Naive thymus-derived CD4-positive, alpha-beta T cell (primary cell): ENCODE measurements at regions not wholly inside any gene's neighbourhood (a gene's known extent, or its start where the extent isn't known, plus 50 kb on each side); places are given as distances from the start of the nearest gene placed in this dataset.

ENCODE experiments used
- ATAC-seq: fragments of 150-1000 bp; cut with Tn5 transposase; 2 replicates; pipeline ENCODE4 v1.10.0; 2021; ENCODE audit warnings: mild to moderate bottlenecking, moderate library complexity
- CTCF ChIA-PET: fragments of 350-600 bp; sonication (Branson Sonifier 250); formaldehyde crosslinking; loops from one replicate; lab custom pipeline; 2021; ENCODE audit warnings: antibody characterized with exemption; lab: Charles Lee
- POLR2A ChIA-PET: fragments of 350-600 bp; sonication (Branson Sonifier 250); formaldehyde crosslinking; loops from one replicate; lab custom pipeline; 2021; ENCODE audit warnings: antibody characterized with exemption, inconsistent platforms; lab: Charles Lee
- DNase-seq, 9 donors: peaks; one replicate each; pipeline versions ENCODE4 v3.0.0 to v3.0.0-alpha.2; 2020 to 2022; ENCODE audit warnings: mixed read lengths in 1 of 9
- H3K27ac ChIP-seq: one replicate; pipeline ENCODE4 v1.7.0; 2013; ENCODE audit warnings: mild to moderate bottlenecking, low read depth, low read length, moderate library complexity
- H3K27me3 ChIP-seq, 2 donors: one replicate each; pipeline ENCODE4 v1.7.0; 2013; ENCODE audit warnings: low read length in 2 of 2, mild to moderate bottlenecking in 2 of 2, moderate library complexity in 2 of 2; ENCODE audit not compliant: control insufficient read depth in 2 of 2, insufficient read depth in 2 of 2
- H3K36me3 ChIP-seq, 3 experiments: 1 replicate in 2 of 3; 2 replicates in 1 of 3; pipeline ENCODE4 v1.7.0; 2013; ENCODE audit warnings: low read length in 3 of 3, mild to moderate bottlenecking in 3 of 3, moderate library complexity in 1 of 3; ENCODE audit not compliant: insufficient read depth in 3 of 3, control insufficient read depth in 2 of 3
- H3K4me1 ChIP-seq, 2 donors: one replicate each; pipeline ENCODE4 v1.7.0; 2013; ENCODE audit warnings: low read length in 2 of 2, mild to moderate bottlenecking in 2 of 2, moderate library complexity in 1 of 2; ENCODE audit not compliant: control insufficient read depth in 2 of 2, insufficient read depth in 2 of 2
- H3K4me3 ChIP-seq: 2 replicates; pipeline ENCODE4 v1.7.0; 2013; ENCODE audit warnings: mild to moderate bottlenecking, low read length
- H3K9me3 ChIP-seq, 3 experiments: 1 replicate in 2 of 3; 2 replicates in 1 of 3; pipeline ENCODE4 v1.7.0; 2013; ENCODE audit warnings: low read length in 3 of 3; ENCODE audit not compliant: control insufficient read depth in 2 of 3
- H3K27ac Mint-ChIP-seq, 9 donors: one replicate each; pipeline ENCODE4 v1.8.0; 2020 to 2022; ENCODE audit warnings: mixed read lengths in 9 of 9, mild to moderate bottlenecking in 8 of 9, moderate library complexity in 5 of 9, inconsistent platforms in 2 of 9
- H3K27me3 Mint-ChIP-seq, 5 donors: one replicate each; pipeline ENCODE4 v1.8.0; 2021 to 2022; ENCODE audit warnings: mixed read lengths in 5 of 5, mild to moderate bottlenecking in 1 of 5
- H3K36me3 Mint-ChIP-seq, 5 donors: one replicate each; pipeline ENCODE4 v1.8.0; 2020 to 2022; ENCODE audit warnings: mixed read lengths in 5 of 5, mild to moderate bottlenecking in 3 of 5, inconsistent platforms in 1 of 5
- H3K4me1 Mint-ChIP-seq, 7 donors: one replicate each; pipeline ENCODE4 v1.8.0; 2020 to 2022; ENCODE audit warnings: mixed read lengths in 7 of 7, mild to moderate bottlenecking in 3 of 7, inconsistent platforms in 1 of 7
- H3K4me3 Mint-ChIP-seq, 10 donors: one replicate each; pipeline ENCODE4 v1.8.0; 2020 to 2022; ENCODE audit warnings: mild to moderate bottlenecking in 10 of 10, mixed read lengths in 10 of 10, moderate library complexity in 6 of 10, inconsistent platforms in 2 of 10
- H3K9me3 Mint-ChIP-seq, 11 donors: one replicate each; pipeline ENCODE4 v1.8.0; 2020 to 2022; ENCODE audit warnings: mixed read lengths in 11 of 11, mild to moderate bottlenecking in 4 of 11, inconsistent platforms in 1 of 11, moderate library complexity in 1 of 11
- intact Hi-C, 2 donors: fragments of 100-400 bp; cut with micrococcal nuclease; formaldehyde crosslinking; loops; one replicate each; pipeline ENCODE4 v1.15.1; 2023

DNA sequence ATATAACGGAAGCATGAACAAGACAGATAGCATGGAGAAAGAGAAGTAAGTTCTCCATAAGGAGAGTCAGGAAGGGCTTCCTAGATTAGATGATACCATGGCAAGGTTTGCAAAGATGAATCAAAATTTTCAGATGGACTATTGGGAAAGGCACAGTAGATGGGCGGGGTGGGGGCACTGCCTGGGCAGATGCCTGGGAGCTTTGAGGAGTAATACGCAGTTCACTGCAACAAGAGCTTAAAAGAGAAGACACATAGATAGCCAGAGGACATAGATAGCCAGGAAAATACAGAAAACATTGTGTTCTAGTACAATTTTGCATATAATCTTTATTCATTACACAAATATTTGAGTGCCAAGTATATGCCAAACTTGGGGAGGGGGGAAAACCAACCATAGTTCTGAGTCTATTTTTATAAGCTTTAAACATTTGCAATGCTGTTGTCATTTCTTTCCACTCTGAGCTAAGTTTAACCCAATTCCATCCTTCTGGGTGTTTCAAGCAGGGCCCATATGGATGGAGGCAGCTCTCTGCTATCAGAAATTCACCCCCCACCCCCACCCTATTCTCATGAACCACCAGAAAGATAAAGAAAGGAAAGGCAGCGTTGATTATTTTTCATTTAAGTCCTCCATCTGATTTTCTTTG, 120.6 kb downstream of the NUF2 start:
- ChIA-PET POLR2A (no interaction called here), CTCF (no interaction called here)
- H3K36me3 Mint-ChIP-seq: no peaks in the 10 kb centered on the region
- H3K4me1 ChIP-seq: no peaks in the 10 kb centered on the region
- no peak overlapping the region for H3K27ac Mint-ChIP-seq
- H3K4me1 Mint-ChIP-seq: no peaks in the 10 kb centered on the region
- intact Hi-C loops: no loop called here
- H3K4me3 ChIP-seq: no peak overlapping the region
- no peak for DNase-seq
- H3K27ac ChIP-seq: no peak overlapping the region
- ATAC-seq: no peak
- H3K9me3 Mint-ChIP-seq: no peaks in the 10 kb centered on the region
- no peaks in the 10 kb centered on the region for H3K36me3 ChIP-seq
- no peak overlapping the region for H3K4me3 Mint-ChIP-seq
- no peaks in the 10 kb centered on the region for H3K27me3 ChIP-seq
- no peaks in the 10 kb centered on the region for H3K9me3 ChIP-seq
- peaks cover 0 to 34% (median 28%) of the 10 kb centered on the region in 5 donors for H3K27me3 Mint-ChIP-seq

DNA sequence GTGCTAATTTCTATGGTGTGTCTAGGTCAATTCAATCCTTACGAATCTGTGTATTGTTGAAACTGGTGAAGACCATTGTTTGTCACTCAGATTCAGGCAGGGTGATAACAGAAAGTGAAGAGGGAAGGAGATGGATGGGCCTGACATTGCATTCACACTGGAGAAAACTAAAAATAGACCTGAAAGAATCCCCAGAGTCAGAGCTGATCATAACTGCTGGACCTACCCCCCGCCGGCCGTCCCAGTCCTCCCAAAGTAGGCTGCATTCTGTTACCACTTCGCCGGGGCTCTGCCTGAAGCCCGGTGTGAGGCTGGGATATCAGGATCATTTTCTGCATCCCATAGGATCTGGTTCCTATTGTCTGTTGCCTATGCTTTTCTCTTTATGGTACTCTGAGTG, 121.1 kb downstream of the NUF2 start:
- no peak overlapping the region for H3K4me3 ChIP-seq
- H3K36me3 ChIP-seq: no peaks in the 10 kb centered on the region
- no peaks in the 10 kb centered on the region for H3K4me1 Mint-ChIP-seq
- no peaks in the 10 kb centered on the region for H3K27me3 ChIP-seq
- ATAC-seq (no peak), DNase-seq (no peak)
- CTCF ChIA-PET: no interaction called here
- POLR2A ChIA-PET: no interaction called here
- no peak overlapping the region for H3K4me3 Mint-ChIP-seq
- H3K36me3 Mint-ChIP-seq: no peaks in the 10 kb centered on the region
- H3K27me3 Mint-ChIP-seq: peaks cover 0 to 29% (median 23%) of the 10 kb centered on the region in 5 donors
- no peaks in the 10 kb centered on the region for H3K4me1 ChIP-seq
- H3K9me3 ChIP-seq: no peaks in the 10 kb centered on the region
- no peaks in the 10 kb centered on the region for H3K9me3 Mint-ChIP-seq
- no peak overlapping the region for H3K27ac Mint-ChIP-seq
- no peak overlapping the region for H3K27ac ChIP-seq
- intact Hi-C loops: no loop called here

DNA sequence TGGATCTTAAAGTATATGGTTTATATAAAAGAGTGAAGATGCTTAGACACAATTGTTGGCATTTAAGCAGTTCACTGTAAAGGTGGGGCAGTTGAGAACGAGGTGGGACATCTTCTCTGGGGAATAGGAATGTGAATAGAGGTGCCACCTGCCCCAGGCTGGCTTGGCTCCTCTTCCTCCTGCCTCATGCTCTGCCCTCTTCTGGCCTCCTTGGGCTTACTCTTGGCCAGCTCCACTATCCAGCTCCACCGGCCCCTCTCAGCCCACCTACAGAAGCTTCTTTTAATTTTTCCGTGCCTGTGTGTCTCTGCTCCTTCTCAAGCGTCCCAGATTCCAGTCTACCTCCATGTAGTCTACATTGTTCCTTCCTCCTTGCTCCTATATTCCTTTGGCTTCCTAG, 122.1 kb downstream of the NUF2 start:
- Histone ChIP-seq H3K9me3 (no peaks in the 10 kb centered on the region), H3K36me3 (no peaks in the 10 kb centered on the region), H3K27ac (no peak overlapping the region), H3K4me3 (no peak overlapping the region), H3K4me1 (no peaks in the 10 kb centered on the region), H3K27me3 (no peaks in the 10 kb centered on the region)
- no peak overlapping the region for H3K4me3 Mint-ChIP-seq
- intact Hi-C loops: no loop called here
- no peaks in the 10 kb centered on the region for H3K36me3 Mint-ChIP-seq
- DNase-seq (no peak), ATAC-seq (no peak)
- no peaks in the 10 kb centered on the region for H3K9me3 Mint-ChIP-seq
- no peak overlapping the region for H3K27ac Mint-ChIP-seq
- ChIA-PET POLR2A (no interaction called here), CTCF (no interaction called here)
- peaks cover 0 to 26% (median 20%) of the 10 kb centered on the region in 5 donors for H3K27me3 Mint-ChIP-seq
- no peaks in the 10 kb centered on the region for H3K4me1 Mint-ChIP-seq

DNA sequence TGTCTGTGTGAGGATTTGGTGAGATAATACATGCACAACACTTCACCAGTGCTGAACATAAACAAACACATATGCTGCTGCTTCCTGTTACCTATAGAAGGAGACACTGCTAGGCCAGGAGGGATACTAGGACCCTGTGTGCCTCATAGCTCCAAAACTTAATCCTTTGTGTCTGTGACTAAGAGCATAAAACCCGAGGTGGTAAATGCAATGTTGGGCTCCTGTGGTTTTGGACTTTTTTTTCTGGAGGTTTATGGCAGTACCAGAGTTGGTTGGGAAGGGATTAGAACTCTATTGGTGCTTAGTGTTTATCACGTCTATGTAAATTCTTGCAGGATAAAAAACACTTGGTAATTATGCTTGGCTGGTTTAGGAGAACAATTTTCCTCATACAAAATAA, 122.9 kb downstream of the NUF2 start:
- intact Hi-C loops: no loop called here
- no peak for ATAC-seq
- Histone ChIP-seq H3K27ac (no peak overlapping the region), H3K4me1 (no peaks in the 10 kb centered on the region), H3K27me3 (no peaks in the 10 kb centered on the region), H3K9me3 (no peaks in the 10 kb centered on the region), H3K36me3 (no peaks in the 10 kb centered on the region), H3K4me3 (no peak overlapping the region)
- ChIA-PET POLR2A (no interaction called here), CTCF (no interaction called here)
- H3K27ac Mint-ChIP-seq: no peak overlapping the region
- H3K4me3 Mint-ChIP-seq: no peak overlapping the region
- H3K27me3 Mint-ChIP-seq: peaks cover 0 to 19% (median 13%) of the 10 kb centered on the region in 5 donors
- H3K36me3 Mint-ChIP-seq: no peaks in the 10 kb centered on the region
- no peaks in the 10 kb centered on the region for H3K4me1 Mint-ChIP-seq
- no peaks in the 10 kb centered on the region for H3K9me3 Mint-ChIP-seq
- DNase-seq: no peak

DNA sequence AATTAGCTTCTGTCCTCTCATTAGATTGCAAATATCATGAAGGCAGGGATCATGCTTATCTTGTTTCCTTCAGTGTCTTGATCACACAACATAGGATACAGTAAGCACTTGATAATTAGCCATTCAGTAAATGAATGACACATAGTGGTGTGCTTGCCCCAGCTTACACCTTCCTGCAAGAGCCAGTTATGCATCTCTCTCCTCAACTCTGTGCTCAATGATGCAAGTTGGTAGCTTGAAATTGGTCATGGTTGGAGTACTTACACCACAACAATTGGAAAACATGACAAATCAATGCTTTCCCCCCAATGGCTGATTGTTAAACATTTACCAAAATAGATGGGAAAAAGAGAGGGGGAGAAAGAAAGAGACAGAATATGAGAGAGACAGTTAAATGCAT, 129.2 kb downstream of the NUF2 start:
- intact Hi-C loops: no loop called here
- Histone ChIP-seq H3K4me3 (no peak overlapping the region), H3K9me3 (no peaks in the 10 kb centered on the region), H3K36me3 (no peaks in the 10 kb centered on the region), H3K27me3 (no peaks in the 10 kb centered on the region), H3K4me1 (no peaks in the 10 kb centered on the region), H3K27ac (no peak overlapping the region)
- CTCF ChIA-PET: no interaction called here
- ATAC-seq (no peak), DNase-seq (no peak)
- Mint-ChIP-seq H3K4me1 (no peaks in the 10 kb centered on the region), H3K27me3 (peaks cover 0 to 17% (median 12%) of the 10 kb centered on the region in 5 donors), H3K27ac (no peak overlapping the region), H3K9me3 (peaks cover 0 to 15% (median 0%) of the 10 kb centered on the region in 11 donors), H3K4me3 (no peak overlapping the region), H3K36me3 (no peaks in the 10 kb centered on the region)
- POLR2A ChIA-PET: no interaction called here

DNA sequence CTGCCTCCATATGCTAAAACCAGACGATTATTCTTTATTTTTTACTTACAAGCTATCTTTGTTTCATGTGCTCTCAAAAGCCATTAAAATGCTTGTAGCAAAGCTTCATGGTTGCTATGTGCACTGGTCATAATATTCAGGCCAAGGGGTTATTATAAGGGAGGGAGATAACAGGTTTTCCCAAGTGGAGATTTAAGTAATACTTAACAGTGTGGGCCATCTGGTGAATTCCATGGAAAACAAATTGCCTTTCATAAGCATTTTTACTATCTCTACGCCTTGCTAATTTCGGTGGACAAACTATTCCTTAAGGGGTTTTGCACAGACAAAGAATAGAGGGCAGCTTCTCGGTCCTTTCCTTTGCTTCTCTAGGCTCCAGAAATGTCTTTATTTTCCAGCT, 137.8 kb downstream of the NUF2 start:
- H3K27me3 ChIP-seq: no peaks in the 10 kb centered on the region
- H3K4me1 ChIP-seq: no peaks in the 10 kb centered on the region
- ChIA-PET CTCF (no interaction called here), POLR2A (no interaction called here)
- H3K27ac ChIP-seq: no peak overlapping the region
- Mint-ChIP-seq H3K27ac (no peak overlapping the region), H3K36me3 (no peaks in the 10 kb centered on the region), H3K27me3 (peaks cover 2 to 17% (median 10%) of the 10 kb centered on the region in 5 donors), H3K4me1 (no peaks in the 10 kb centered on the region), H3K9me3 (peaks cover 0 to 2% (median 0%) of the 10 kb centered on the region in 11 donors), H3K4me3 (no peak overlapping the region)
- no peak overlapping the region for H3K4me3 ChIP-seq
- intact Hi-C loops: no loop called here
- no peaks in the 10 kb centered on the region for H3K36me3 ChIP-seq
- DNase-seq (no peak), ATAC-seq (no peak)
- H3K9me3 ChIP-seq: no peaks in the 10 kb centered on the region

DNA sequence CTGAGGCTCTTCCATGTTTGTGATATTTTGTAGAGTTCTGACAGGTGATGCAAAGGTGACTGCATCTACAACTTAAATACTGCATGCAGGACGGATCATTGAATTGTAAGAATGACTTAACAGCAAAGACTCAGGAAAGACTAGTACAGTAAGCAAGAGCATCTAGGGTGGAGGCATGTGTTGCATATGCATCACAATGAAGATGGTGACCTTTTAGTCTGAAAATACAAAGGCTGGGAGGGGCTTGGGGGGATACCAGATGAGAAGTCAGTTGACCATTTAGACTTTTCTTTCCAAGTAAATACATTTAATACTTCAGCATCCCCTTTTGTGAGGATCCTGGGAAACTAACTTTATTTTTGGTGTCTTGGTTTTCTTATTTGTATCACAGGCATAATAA, 145.5 kb downstream of the NUF2 start:
- no peaks in the 10 kb centered on the region for H3K36me3 ChIP-seq
- no peaks in the 10 kb centered on the region for H3K9me3 ChIP-seq
- no peaks in the 10 kb centered on the region for H3K4me1 Mint-ChIP-seq
- H3K27me3 ChIP-seq: no peaks in the 10 kb centered on the region
- no peak overlapping the region for H3K27ac ChIP-seq
- CTCF ChIA-PET: no interaction called here
- H3K27me3 Mint-ChIP-seq: peaks cover 0 to 15% (median 0%) of the 10 kb centered on the region in 5 donors
- no peak for ATAC-seq
- intact Hi-C loops: no loop called here
- no peak for DNase-seq
- H3K4me1 ChIP-seq: no peaks in the 10 kb centered on the region
- no peak overlapping the region for H3K4me3 Mint-ChIP-seq
- POLR2A ChIA-PET: no interaction called here
- no peaks in the 10 kb centered on the region for H3K36me3 Mint-ChIP-seq
- no peak overlapping the region for H3K4me3 ChIP-seq
- peaks cover 0 to 12% (median 2%) of the 10 kb centered on the region in 11 donors for H3K9me3 Mint-ChIP-seq
- H3K27ac Mint-ChIP-seq: no peak overlapping the region
